Kidney (tissue), 13 donors: ENCODE measurements at regions not wholly inside any gene's neighbourhood (a gene's known extent, or its start where the extent isn't known, plus 50 kb on each side); places are given as distances from the start of the nearest gene placed in this dataset.

Experiments
- DNase-seq, 5 donors: peaks; one replicate each; pipeline ENCODE4 v3.0.0-alpha.2; 2013 to 2020
- FAIRE-seq: peaks from 2 replicates; lab custom pipeline; 2012; peaks lifted over from hg19 to GRCh38; lab: Jason Lieb, UNC
- H3K27ac ChIP-seq, 2 donors: one replicate each; pipeline ENCODE4 v1.7.0; 2013; ENCODE audit warnings: low read depth in 2 of 2, low read length in 2 of 2, inconsistent platforms in 1 of 2
- H3K27me3 ChIP-seq: one replicate; pipeline ENCODE4 v1.7.1; 2013; ENCODE audit warnings: low read length, inconsistent platforms; ENCODE audit not compliant: control insufficient read depth, insufficient read depth
- H3K36me3 ChIP-seq, 3 donors: one replicate each; pipeline versions ENCODE4 v1.7.0 to v1.7.1; 2013; ENCODE audit warnings: low read length in 3 of 3, control low read depth in 1 of 3, inconsistent platforms in 1 of 3; ENCODE audit not compliant: insufficient read depth in 3 of 3, control insufficient read depth in 2 of 3
- H3K4me1 ChIP-seq, 3 donors: one replicate each; pipeline versions ENCODE4 v1.7.0 to v1.7.1; 2013; ENCODE audit warnings: low read length in 3 of 3, inconsistent platforms in 1 of 3, low read depth in 1 of 3; ENCODE audit not compliant: control insufficient read depth in 2 of 3, insufficient read depth in 2 of 3
- H3K4me3 ChIP-seq, 3 donors: one replicate each; pipeline versions ENCODE4 v1.7.0 to v1.8.1; 2013; ENCODE audit warnings: low read length in 3 of 3, control low read depth in 1 of 3, inconsistent platforms in 1 of 3
- H3K9ac ChIP-seq, 3 donors: one replicate each; pipeline versions ENCODE4 v1.7.0 to v1.7.1; 2013; ENCODE audit warnings: low read length in 3 of 3, control low read depth in 1 of 3, inconsistent platforms in 1 of 3
- H3K9me3 ChIP-seq, 3 donors: one replicate each; pipeline versions ENCODE4 v1.7.0 to v1.7.1; 2013; ENCODE audit warnings: low read length in 3 of 3, control low read depth in 1 of 3, inconsistent platforms in 1 of 3; ENCODE audit not compliant: control insufficient read depth in 2 of 3, insufficient read depth in 1 of 3
- CTCF ChIP-seq: IDR thresholded peaks from 3 replicates; pipeline ENCODE4 v1.5.1; 2012; ENCODE audit warnings: mild to moderate bottlenecking, moderate library complexity, borderline replicate concordance; ENCODE audit not compliant: insufficient read depth; ENCODE audit errors: extremely low read depth
- intact Hi-C: fragments of 100-400 bp; cut with DNase I; formaldehyde crosslinking; loops from one replicate; pipeline ENCODE4 v1.11.1; 2022
- donor health status: control.
- donor health status: control.
- donor health status: control.
- donor health status: control.
- donor health status: control.
- donor health status: DM: yes; HTN: yes; CAD: no.
- donor health status: Normal renal cell carcinoma (clear cell type).

DNA sequence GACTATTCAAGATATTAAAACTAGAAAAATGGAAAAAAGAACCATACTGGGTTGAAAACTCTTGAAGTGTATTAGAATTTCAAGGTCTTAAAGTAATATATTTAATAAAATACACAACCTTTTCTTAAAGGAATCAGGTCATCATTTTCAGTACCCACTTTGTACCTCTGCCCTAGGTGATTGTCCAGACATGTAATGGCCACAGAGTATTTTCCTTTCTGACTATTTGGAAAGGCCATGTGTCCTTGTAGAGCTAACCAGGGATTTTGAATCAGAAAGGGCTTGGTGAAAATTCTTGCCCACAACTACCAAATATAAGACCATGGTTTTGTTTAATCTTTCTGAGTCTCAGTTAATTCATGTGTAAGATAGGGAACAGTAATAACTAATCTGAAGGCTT is 91.4 kb upstream of the MLIP start:
- no peaks in the 10 kb centered on the region for H3K9me3 ChIP-seq
- H3K36me3 ChIP-seq: no peaks in the 10 kb centered on the region
- H3K4me1 ChIP-seq: peaks cover 0 to 2% (median 0%) of the 10 kb centered on the region in 3 donors
- H3K9ac ChIP-seq: no peak overlapping the region
- H3K27ac ChIP-seq: no peak overlapping the region
- H3K4me3 ChIP-seq: no peak overlapping the region
- intact Hi-C loops: no loop called here
- no peak for FAIRE-seq
- no peak for TF ChIP-seq CTCF
- no peaks in the 10 kb centered on the region for H3K27me3 ChIP-seq
- no peak for DNase-seq

DNA sequence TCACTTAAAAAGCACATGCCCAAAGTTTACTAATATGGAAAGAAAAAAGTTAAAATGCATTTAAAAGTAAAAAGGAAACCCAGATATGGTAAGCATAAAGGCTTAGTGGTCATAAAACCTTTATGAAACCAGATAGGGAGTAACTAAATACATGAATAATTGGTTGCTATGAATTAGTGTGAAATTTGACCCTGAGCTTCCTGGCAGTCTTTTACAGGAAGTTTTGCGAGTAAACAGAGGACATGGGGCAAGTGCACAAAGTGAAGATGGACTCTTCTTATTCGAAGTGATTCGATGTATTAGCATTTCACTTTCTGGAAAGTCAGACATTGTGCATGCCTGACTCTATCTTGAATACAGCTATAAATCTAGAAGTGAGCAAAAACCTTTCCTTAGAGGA is 90.9 kb upstream of the MLIP start:
- Histone ChIP-seq H3K36me3 (no peaks in the 10 kb centered on the region), H3K9me3 (no peaks in the 10 kb centered on the region), H3K4me1 (peaks cover 0 to 2% (median 0%) of the 10 kb centered on the region in 3 donors), H3K27ac (no peak overlapping the region), H3K9ac (no peak overlapping the region), H3K4me3 (no peak overlapping the region), H3K27me3 (no peaks in the 10 kb centered on the region)
- intact Hi-C loops: no loop called here
- TF ChIP-seq CTCF: no peak
- DNase-seq (peak in 1 of 5 donors; percentile 11), FAIRE-seq (no peak)

- no peaks in the 10 kb centered on the region for H3K4me1 ChIP-seq
- no peaks in the 10 kb centered on the region for H3K36me3 ChIP-seq
- H3K27me3 ChIP-seq: no peaks in the 10 kb centered on the region
- FAIRE-seq: no peak
- intact Hi-C loops: no loop called here
- no peak overlapping the region for H3K27ac ChIP-seq
- no peak for TF ChIP-seq CTCF
- H3K9ac ChIP-seq: no peak overlapping the region
- H3K9me3 ChIP-seq: no peaks in the 10 kb centered on the region
- no peak overlapping the region for H3K4me3 ChIP-seq
- DNase-seq: no peak
These were observed 84.4 kb upstream of the MLIP start for GRCh38 chr6:54026652-54027400.
